ENCODE measurements at regions not wholly inside any gene's neighbourhood (a gene's known extent, or its start where the extent isn't known, plus 50 kb on each side); places are given as distances from the start of the nearest gene placed in this dataset.

DNA sequence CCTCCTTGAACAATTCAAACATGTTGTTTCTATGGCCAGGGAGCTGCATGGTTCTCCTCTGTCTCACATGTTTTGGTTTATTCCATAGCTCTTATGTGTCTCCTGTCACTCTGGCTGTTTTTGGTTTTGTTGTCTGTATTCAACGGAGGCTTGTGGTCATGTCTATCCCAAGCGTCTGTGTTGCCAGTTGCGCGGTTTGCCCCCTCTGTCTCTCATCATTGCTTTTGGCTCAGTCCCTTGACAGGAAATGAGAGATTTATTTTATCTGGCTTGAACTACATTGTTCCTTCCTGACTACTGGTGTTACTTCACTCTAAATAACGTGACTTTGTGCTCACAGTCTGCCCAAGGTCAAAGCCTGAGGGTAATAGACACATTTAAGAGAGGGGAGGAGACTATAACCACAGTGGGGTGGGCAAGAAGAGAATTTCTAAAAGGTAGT, 96.4 kb upstream of the SOX5 start:
- Histone ChIP-seq H3K27me3 (ENCODE audit: control insufficient read depth, insufficient read depth, low read length) (no peaks in the 10 kb centered on the region), H3K36me3 (ENCODE audit: control insufficient read depth, insufficient read depth, low read length) (no peaks in the 10 kb centered on the region), H3K9me3 (ENCODE audit: control insufficient read depth, insufficient read depth, low read length) (0 out of 2 replicates have a peak, but pooled peaks cover 3% of the 10 kb centered on the region), H3K27ac (ENCODE audit: low read depth, low read length) (no peak overlapping the region), H3K4me1 (ENCODE audit: control insufficient read depth, insufficient read depth, low read length) (no peaks in the 10 kb centered on the region), H3K4me3 (ENCODE audit: low read depth, low read length) (no peak overlapping the region), H3K9ac (ENCODE audit: low read depth, low read length) (no peak overlapping the region)

DNA sequence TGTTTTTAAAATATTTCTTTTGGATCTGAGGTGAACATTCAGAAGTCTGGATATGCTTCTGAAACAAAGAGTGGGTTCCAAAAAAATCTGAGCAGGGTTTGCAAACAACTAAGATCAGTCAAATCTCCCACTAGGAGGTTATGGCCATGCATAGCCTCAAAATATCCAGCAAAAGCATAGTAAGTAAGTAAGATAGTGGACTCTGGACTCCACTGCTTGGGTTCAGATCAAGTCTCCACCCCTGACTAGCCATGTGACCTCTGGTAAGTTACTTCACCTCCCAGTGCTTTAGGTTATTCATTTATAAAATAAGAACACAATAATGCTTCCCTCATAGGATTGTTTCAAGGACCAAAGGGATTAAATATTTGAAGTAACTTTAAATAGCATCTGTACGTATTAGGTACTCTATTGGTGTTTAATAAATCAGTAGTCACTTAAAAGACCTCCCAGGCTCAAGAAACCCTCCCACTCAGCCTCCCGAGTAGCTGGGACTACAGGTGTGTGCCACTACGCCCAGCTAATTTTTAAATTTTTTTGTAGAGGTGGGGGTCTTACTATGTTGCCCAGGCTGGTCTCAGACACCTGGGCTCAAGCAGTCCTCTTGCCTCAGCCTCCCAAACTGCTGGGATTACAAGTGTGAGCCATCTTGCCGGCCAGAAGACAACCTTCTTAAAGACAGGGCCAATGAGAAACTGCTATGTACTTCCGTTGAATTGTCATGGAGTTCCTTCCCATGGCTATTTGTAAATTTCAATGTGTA, 95.7 kb upstream of the SOX5 start:
- no peaks in the 10 kb centered on the region for H3K4me1 ChIP-seq (ENCODE audit: control insufficient read depth, insufficient read depth, low read length)
- no peak overlapping the region for H3K9ac ChIP-seq (ENCODE audit: low read depth, low read length)
- no peaks in the 10 kb centered on the region for H3K27me3 ChIP-seq (ENCODE audit: control insufficient read depth, insufficient read depth, low read length)
- no peak overlapping the region for H3K27ac ChIP-seq (ENCODE audit: low read depth, low read length)
- no peaks in the 10 kb centered on the region for H3K36me3 ChIP-seq (ENCODE audit: control insufficient read depth, insufficient read depth, low read length)
- H3K9me3 ChIP-seq (ENCODE audit: control insufficient read depth, insufficient read depth, low read length) = 0 out of 2 replicates have a peak, but pooled peaks cover 3% of the 10 kb centered on the region
- H3K4me3 ChIP-seq (ENCODE audit: low read depth, low read length) = no peak overlapping the region

DNA sequence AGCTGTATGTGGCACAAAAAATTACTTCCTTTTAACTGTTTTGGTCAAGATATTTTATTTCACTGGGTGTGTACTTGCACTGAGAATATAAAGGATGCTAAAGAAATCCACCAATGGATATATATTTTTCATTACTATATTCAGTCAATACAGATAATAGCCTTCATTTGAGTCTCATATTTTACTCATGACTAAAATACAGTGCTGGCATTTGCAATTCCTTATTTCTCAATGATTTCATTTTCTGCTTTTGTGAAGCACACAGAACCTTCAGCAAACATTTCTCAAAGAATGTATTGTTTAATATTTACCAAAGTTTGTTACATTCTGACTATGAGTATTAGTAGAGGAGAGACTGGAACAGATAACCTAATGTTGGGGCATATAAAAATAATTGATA, 93.2 kb upstream of the SOX5 start:
- Histone ChIP-seq H3K4me3 (ENCODE audit: low read depth, low read length) (no peak overlapping the region), H3K27me3 (ENCODE audit: control insufficient read depth, insufficient read depth, low read length) (no peaks in the 10 kb centered on the region), H3K9me3 (ENCODE audit: control insufficient read depth, insufficient read depth, low read length) (no peaks in the 10 kb centered on the region), H3K9ac (ENCODE audit: low read depth, low read length) (no peak overlapping the region), H3K36me3 (ENCODE audit: control insufficient read depth, insufficient read depth, low read length) (no peaks in the 10 kb centered on the region), H3K27ac (ENCODE audit: low read depth, low read length) (no peak overlapping the region), H3K4me1 (ENCODE audit: control insufficient read depth, insufficient read depth, low read length) (peaks cover 6% of the 10 kb centered on the region; the same call in 1 of the 2 replicates)

DNA sequence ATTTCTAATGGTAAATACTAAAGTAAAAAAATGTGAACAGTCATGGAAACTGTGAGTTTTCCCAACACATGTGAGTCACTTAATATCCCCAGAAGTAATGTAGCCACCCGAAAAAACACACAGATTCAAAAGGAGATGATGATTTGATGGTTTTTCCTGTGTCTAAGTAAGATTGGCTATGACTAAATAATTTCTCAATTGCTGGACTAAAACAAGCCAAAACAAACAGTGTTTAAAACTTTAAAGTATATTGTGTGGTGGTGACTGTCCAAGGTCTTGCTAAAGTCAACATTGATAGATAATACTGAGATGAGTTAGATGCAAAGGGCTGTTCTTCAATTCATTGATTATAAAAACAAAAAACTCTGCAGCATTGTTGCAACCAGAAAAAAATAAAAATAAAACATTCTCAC, 89.6 kb upstream of the SOX5 start:
- Histone ChIP-seq H3K36me3 (ENCODE audit: control insufficient read depth, insufficient read depth, low read length) (no peaks in the 10 kb centered on the region), H3K9ac (ENCODE audit: low read depth, low read length) (no peak overlapping the region), H3K9me3 (ENCODE audit: control insufficient read depth, insufficient read depth, low read length) (no peaks in the 10 kb centered on the region), H3K4me3 (ENCODE audit: low read depth, low read length) (no peak overlapping the region), H3K27me3 (ENCODE audit: control insufficient read depth, insufficient read depth, low read length) (no peaks in the 10 kb centered on the region), H3K27ac (ENCODE audit: low read depth, low read length) (no peak overlapping the region), H3K4me1 (ENCODE audit: control insufficient read depth, insufficient read depth, low read length) (peaks cover 6% of the 10 kb centered on the region; the same call in 1 of the 2 replicates)

DNA sequence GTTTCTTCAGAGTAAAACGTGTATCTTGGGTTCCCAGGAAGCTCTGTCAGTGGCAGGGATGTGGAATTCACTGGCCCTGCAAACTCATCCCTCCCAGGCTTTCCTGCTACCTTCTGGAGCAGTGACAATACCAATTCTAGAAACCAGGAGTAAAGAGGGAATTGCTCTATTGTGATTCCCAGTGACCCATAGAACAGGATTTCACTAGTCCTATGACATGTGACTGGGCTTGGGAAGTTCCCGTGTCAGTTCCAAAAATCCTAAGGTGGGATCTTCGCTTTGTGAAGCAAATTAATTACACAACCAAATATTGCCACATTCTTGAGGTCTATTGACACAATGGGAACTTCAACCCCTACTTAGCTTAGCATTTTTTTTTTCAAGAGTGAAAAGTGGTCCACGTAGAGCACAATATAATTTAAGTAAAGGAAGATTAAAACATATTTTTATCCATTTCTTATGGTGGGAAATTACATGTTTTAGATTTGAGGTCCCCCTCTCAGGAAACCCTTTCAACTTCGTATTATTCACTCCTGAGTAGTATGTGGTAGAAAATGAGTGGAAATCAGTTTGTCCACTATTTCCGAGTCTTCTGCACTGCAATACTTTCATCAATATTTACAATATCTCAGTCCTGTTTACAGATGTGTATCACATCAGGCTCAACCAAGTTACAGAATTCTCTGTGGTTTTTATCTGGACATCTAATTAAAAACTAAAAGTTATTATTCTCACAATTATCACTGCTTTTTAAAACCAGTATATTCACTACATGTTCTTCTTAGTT, 88.9 kb upstream of the SOX5 start:
- H3K36me3 ChIP-seq (ENCODE audit: control insufficient read depth, insufficient read depth, low read length) = no peaks in the 10 kb centered on the region
- H3K4me1 ChIP-seq (ENCODE audit: control insufficient read depth, insufficient read depth, low read length) = peaks cover 6% of the 10 kb centered on the region; the same call in 1 of the 2 replicates
- H3K4me3 ChIP-seq (ENCODE audit: low read depth, low read length) = no peak overlapping the region
- no peak overlapping the region for H3K9ac ChIP-seq (ENCODE audit: low read depth, low read length)
- H3K27ac ChIP-seq (ENCODE audit: low read depth, low read length) = no peak overlapping the region
- H3K27me3 ChIP-seq (ENCODE audit: control insufficient read depth, insufficient read depth, low read length) = no peaks in the 10 kb centered on the region
- H3K9me3 ChIP-seq (ENCODE audit: control insufficient read depth, insufficient read depth, low read length) = no peaks in the 10 kb centered on the region

DNA sequence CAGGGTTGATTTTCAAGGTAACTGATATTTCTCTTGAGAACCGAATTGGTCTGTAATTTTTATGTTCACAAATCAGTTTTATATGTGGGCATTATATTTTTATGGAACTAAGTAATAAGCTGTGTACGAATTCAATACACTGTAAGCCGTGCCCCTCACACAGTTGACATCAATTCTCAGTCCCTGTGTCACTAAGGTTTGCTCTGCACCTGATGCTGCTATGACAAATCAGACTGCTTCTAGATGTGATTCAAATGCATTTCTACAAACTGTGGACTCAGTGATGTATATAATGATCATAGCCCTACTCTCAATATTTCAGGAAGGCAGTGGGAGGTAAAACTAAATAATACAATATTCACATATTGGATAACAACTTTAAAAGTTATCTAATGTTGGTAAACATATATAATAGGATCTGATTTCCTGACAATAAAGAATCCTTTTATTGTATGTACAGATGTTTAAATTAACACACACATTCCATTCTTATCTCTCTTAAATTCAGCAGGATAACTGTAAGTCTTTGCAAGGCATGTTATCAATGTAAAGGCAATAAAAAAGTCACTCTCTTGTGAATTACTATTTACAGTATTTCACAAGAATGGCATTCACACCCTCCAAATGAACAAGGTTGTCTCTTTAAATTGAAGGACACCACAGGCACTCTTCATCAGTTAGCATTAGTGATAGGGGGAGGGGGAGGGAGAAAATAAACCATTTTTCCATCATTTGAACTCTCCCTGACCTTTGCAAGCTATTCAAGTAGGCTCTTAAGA, 87.2 kb upstream of the SOX5 start:
- Histone ChIP-seq H3K9ac (ENCODE audit: low read depth, low read length) (no peak overlapping the region), H3K27me3 (ENCODE audit: control insufficient read depth, insufficient read depth, low read length) (no peaks in the 10 kb centered on the region), H3K9me3 (ENCODE audit: control insufficient read depth, insufficient read depth, low read length) (no peaks in the 10 kb centered on the region), H3K4me1 (ENCODE audit: control insufficient read depth, insufficient read depth, low read length) (peaks cover 6% of the 10 kb centered on the region; the same call in 1 of the 2 replicates), H3K4me3 (ENCODE audit: low read depth, low read length) (no peak overlapping the region), H3K36me3 (ENCODE audit: control insufficient read depth, insufficient read depth, low read length) (no peaks in the 10 kb centered on the region), H3K27ac (ENCODE audit: low read depth, low read length) (no peak overlapping the region)

DNA sequence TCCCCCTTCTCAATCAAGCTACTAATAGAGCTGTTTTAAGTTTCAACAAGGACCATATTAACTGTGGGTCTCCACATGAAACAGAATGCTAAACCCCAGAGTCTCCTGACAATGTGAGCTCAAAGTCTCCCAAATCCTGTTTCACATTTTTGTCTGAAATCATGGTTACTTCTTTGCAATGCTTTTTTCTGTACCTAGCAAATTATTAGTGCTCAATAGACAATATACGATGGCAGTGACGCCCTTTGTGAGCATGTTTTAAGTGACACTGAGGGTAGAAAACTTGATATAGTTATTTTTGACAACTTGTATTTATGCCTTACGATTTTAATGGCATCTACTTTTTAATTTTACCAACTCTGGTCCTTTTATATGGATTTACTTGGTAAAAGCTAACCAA, 85.4 kb upstream of the SOX5 start:
- H3K27ac ChIP-seq (ENCODE audit: low read depth, low read length) = no peak overlapping the region
- peaks cover 6% of the 10 kb centered on the region; the same call in 1 of the 2 replicates for H3K4me1 ChIP-seq (ENCODE audit: control insufficient read depth, insufficient read depth, low read length)
- H3K36me3 ChIP-seq (ENCODE audit: control insufficient read depth, insufficient read depth, low read length) = no peaks in the 10 kb centered on the region
- no peak overlapping the region for H3K9ac ChIP-seq (ENCODE audit: low read depth, low read length)
- no peak overlapping the region for H3K4me3 ChIP-seq (ENCODE audit: low read depth, low read length)
- H3K9me3 ChIP-seq (ENCODE audit: control insufficient read depth, insufficient read depth, low read length) = no peaks in the 10 kb centered on the region
- H3K27me3 ChIP-seq (ENCODE audit: control insufficient read depth, insufficient read depth, low read length) = no peaks in the 10 kb centered on the region

DNA sequence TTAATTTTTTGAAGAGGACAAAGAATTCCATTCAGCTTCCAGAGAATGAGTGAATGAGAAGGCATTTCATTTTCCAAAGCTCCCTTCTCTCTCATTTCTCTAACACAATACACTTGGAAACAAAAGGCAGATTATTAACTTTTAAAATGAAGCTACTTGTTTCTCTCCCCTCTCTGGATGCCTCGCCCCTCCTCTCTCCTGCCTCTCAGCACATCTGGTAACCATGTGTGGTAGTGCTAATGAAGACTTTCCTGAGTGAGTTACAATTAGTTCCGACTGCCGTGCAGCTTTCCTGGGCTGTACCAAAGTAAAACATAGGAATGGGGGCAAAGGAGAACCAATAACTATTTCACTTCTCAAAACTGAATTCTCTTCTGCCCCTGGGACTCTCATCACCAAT, 84.7 kb upstream of the SOX5 start:
- peaks cover 6% of the 10 kb centered on the region; the same call in 1 of the 2 replicates for H3K4me1 ChIP-seq (ENCODE audit: control insufficient read depth, insufficient read depth, low read length)
- H3K9ac ChIP-seq (ENCODE audit: low read depth, low read length) = no peak overlapping the region
- H3K27me3 ChIP-seq (ENCODE audit: control insufficient read depth, insufficient read depth, low read length) = no peaks in the 10 kb centered on the region
- no peaks in the 10 kb centered on the region for H3K36me3 ChIP-seq (ENCODE audit: control insufficient read depth, insufficient read depth, low read length)
- no peak overlapping the region for H3K27ac ChIP-seq (ENCODE audit: low read depth, low read length)
- no peaks in the 10 kb centered on the region for H3K9me3 ChIP-seq (ENCODE audit: control insufficient read depth, insufficient read depth, low read length)
- no peak overlapping the region for H3K4me3 ChIP-seq (ENCODE audit: low read depth, low read length)

DNA sequence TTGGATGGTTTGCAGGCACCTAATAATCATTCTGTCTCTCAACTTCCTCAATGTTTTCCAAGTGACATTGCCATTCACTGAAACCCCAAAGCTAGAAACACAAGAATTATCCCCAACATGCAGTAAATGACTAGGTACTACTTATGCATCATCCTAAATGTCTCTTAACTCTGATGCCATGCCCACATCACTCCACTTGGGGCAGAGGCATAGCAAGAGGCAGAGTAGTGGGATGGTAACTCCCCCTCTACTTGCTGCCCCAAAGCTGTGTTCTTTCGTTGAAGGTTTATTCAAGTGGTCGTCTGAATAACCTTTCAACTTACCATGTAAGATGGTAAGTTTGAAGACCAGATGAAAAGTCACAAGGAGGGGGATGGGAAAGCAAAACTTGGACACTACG, 77.9 kb upstream of the SOX5 start:
- Histone ChIP-seq H3K36me3 (ENCODE audit: control insufficient read depth, insufficient read depth, low read length) (no peaks in the 10 kb centered on the region), H3K4me3 (ENCODE audit: low read depth, low read length) (no peak overlapping the region), H3K4me1 (ENCODE audit: control insufficient read depth, insufficient read depth, low read length) (peaks cover 4% of the 10 kb centered on the region), H3K9me3 (ENCODE audit: control insufficient read depth, insufficient read depth, low read length) (no peaks in the 10 kb centered on the region), H3K9ac (ENCODE audit: low read depth, low read length) (no peak overlapping the region), H3K27ac (ENCODE audit: low read depth, low read length) (no peak overlapping the region), H3K27me3 (ENCODE audit: control insufficient read depth, insufficient read depth, low read length) (no peaks in the 10 kb centered on the region)

DNA sequence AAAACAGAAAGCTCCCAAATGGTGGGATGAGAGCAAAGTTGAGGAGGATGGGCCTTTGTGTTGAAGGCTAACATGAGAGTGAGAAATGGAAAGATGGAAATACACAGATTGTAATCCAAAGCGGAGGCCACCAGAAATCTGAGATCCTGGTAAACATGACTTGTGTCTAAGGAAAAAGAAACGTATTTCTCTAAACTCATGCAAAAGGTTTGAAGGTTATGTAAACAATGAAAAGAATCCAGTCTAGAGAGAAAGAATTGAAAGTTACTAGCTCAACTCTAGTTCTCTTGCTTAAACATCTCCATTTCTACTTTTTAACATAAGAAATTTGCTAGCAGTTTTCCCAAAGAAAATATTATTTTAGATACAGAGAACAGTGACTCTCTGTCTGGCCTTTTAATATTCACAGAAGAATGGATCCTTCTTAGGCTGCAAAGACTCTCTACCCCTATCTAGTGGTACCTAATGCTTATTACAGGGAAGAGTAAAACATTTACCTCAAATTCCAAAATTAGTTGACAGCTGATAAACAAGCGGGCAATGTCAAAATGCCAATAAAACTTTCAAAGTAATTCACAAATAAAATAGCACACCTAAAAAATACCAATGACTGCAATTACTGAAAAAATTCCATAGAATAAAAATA, 75.8 kb upstream of the SOX5 start:
- H3K27ac ChIP-seq (ENCODE audit: low read depth, low read length) = no peak overlapping the region
- H3K36me3 ChIP-seq (ENCODE audit: control insufficient read depth, insufficient read depth, low read length) = no peaks in the 10 kb centered on the region
- H3K27me3 ChIP-seq (ENCODE audit: control insufficient read depth, insufficient read depth, low read length) = no peaks in the 10 kb centered on the region
- no peak overlapping the region for H3K4me3 ChIP-seq (ENCODE audit: low read depth, low read length)
- H3K9ac ChIP-seq (ENCODE audit: low read depth, low read length) = no peak overlapping the region
- peaks cover 9% of the 10 kb centered on the region for H3K4me1 ChIP-seq (ENCODE audit: control insufficient read depth, insufficient read depth, low read length)
- H3K9me3 ChIP-seq (ENCODE audit: control insufficient read depth, insufficient read depth, low read length) = no peaks in the 10 kb centered on the region

Data from HUES48 (cell line).